OCI-LY3 (cell line): ENCODE measurements at regions not wholly inside any gene's neighbourhood (a gene's known extent, or its start where the extent isn't known, plus 50 kb on each side); places are given as distances from the start of the nearest gene placed in this dataset.

Experiments
- H2AFZ ChIP-seq: fragments of 200-600, 300-600 bp; shearing (Covaris generic); 2 replicates; pipeline ENCODE4 v1.6.0; 2014; ENCODE audit warnings: antibody characterized with exemption, low read depth, low read length
- H3K27ac ChIP-seq: fragments of 200-600, 300-600 bp; sonication (generic); 2 replicates; pipeline ENCODE4 v1.5.1; 2014; ENCODE audit warnings: mild to moderate bottlenecking, low read length, moderate library complexity, mixed read lengths
- H3K27me3 ChIP-seq: fragments of 200-600, 300-600 bp; sonication (generic); 2 replicates; pipeline ENCODE4 v1.6.1; 2014; ENCODE audit warnings: low read depth, low read length, mixed read lengths
- H3K36me3 ChIP-seq: fragments of 200-600, 300-600 bp; sonication (generic); replicated peaks from 2 replicates; pipeline ENCODE3; 2014; ENCODE audit warnings: low read depth, low read length, mixed read lengths
- H3K4me1 ChIP-seq: fragments of 300-600, 200-600 bp; sonication (generic); 2 replicates; pipeline ENCODE4 v1.6.1; 2014; ENCODE audit warnings: low read length, mixed read lengths
- H3K4me2 ChIP-seq: fragments of 200-600, 300-600 bp; sonication (generic); 2 replicates; pipeline ENCODE4 v1.6.1; 2014; ENCODE audit warnings: low read length, mixed read lengths
- H3K4me3 ChIP-seq: fragments of 300-600, 200-600 bp; sonication (generic); 2 replicates; pipeline ENCODE4 v1.5.1; 2014; ENCODE audit warnings: antibody characterized with exemption, mild to moderate bottlenecking, low read length, moderate library complexity
- H3K79me2 ChIP-seq: fragments of 300-600, 200-600 bp; shearing (Covaris generic); 2 replicates; pipeline ENCODE4 v1.6.1; 2014; ENCODE audit warnings: mild to moderate bottlenecking, low read length, mixed read lengths
- H3K9ac ChIP-seq: fragments of 300-600, 200-600 bp; shearing (Covaris generic); 2 replicates; pipeline ENCODE4 v1.6.0; 2014; ENCODE audit warnings: mild to moderate bottlenecking, low read length, moderate library complexity
- H3K9me3 ChIP-seq: fragments of 200-600, 300-600 bp; shearing (Covaris generic); 2 replicates; pipeline ENCODE4 v1.6.1; 2014; ENCODE audit warnings: low read length, mixed read lengths; ENCODE audit not compliant: insufficient read depth
- H4K20me1 ChIP-seq: fragments of 200-600, 300-600 bp; sonication (generic); 2 replicates; pipeline ENCODE4 v1.6.1; 2016; ENCODE audit warnings: low read length, mixed read lengths; ENCODE audit not compliant: insufficient read depth
- CTCF ChIP-seq: fragments of 200-600, 300-600 bp; sonication (generic); IDR thresholded peaks from 2 replicates; pipeline ENCODE4 v1.5.1; 2014; ENCODE audit warnings: antibody characterized with exemption, low read length, low read depth
- EZH2phosphoT487 ChIP-seq: fragments of 200-600 bp; shearing (Covaris generic); IDR thresholded peaks from 2 replicates; pipeline ENCODE4 v1.6.1; 2018; ENCODE audit warnings: antibody characterized with exemption, mixed run types, low read depth

- H2AFZ ChIP-seq: no peak overlapping the region
- no peak overlapping the region for H3K27ac ChIP-seq
- H3K79me2 ChIP-seq: no peaks in the 10 kb centered on the region
- H3K36me3 ChIP-seq: no peaks in the 10 kb centered on the region
- no peaks in the 10 kb centered on the region for H3K9me3 ChIP-seq
- H3K4me1 ChIP-seq: no peaks in the 10 kb centered on the region
- H3K4me2 ChIP-seq: no peak overlapping the region
- H3K9ac ChIP-seq: no peak overlapping the region
- H3K27me3 ChIP-seq: no peaks in the 10 kb centered on the region
- no peaks in the 10 kb centered on the region for H4K20me1 ChIP-seq
- H3K4me3 ChIP-seq: no peak overlapping the region
- no peak for TF ChIP-seq CTCF
Measured at GRCh38 chr5:36494028-36494427, 112.4 kb upstream of the SLC1A3 start.

- no peaks in the 10 kb centered on the region for H3K27me3 ChIP-seq
- H3K9ac ChIP-seq: no peak overlapping the region
- no peaks in the 10 kb centered on the region for H3K79me2 ChIP-seq
- TF ChIP-seq CTCF (no peak), EZH2phosphoT487 (no peak)
- no peak overlapping the region for H3K4me2 ChIP-seq
- H3K36me3 ChIP-seq: no peaks in the 10 kb centered on the region
- H3K9me3 ChIP-seq: no peaks in the 10 kb centered on the region
- H2AFZ ChIP-seq: no peak overlapping the region
- H4K20me1 ChIP-seq: no peaks in the 10 kb centered on the region
- no peak overlapping the region for H3K27ac ChIP-seq
- no peaks in the 10 kb centered on the region for H3K4me1 ChIP-seq
- H3K4me3 ChIP-seq: no peak overlapping the region
Measured at GRCh38 chr5:36494841-36495601, 111.4 kb upstream of the SLC1A3 start.

- Histone ChIP-seq H3K9ac (no peak overlapping the region), H3K9me3 (no peaks in the 10 kb centered on the region), H3K4me3 (no peak overlapping the region), H3K4me1 (no peaks in the 10 kb centered on the region), H4K20me1 (no peaks in the 10 kb centered on the region), H3K36me3 (no peaks in the 10 kb centered on the region), H3K79me2 (no peaks in the 10 kb centered on the region), H3K27me3 (no peaks in the 10 kb centered on the region), H2AFZ (no peak overlapping the region), H3K27ac (no peak overlapping the region), H3K4me2 (no peak overlapping the region)
- TF ChIP-seq EZH2phosphoT487: no peak
Measured at GRCh38 chr5:36495611-36496010, 110.8 kb upstream of the SLC1A3 start.

- no peaks in the 10 kb centered on the region for H3K9me3 ChIP-seq
- H3K4me2 ChIP-seq: no peak overlapping the region
- no peak overlapping the region for H3K27ac ChIP-seq
- TF ChIP-seq EZH2phosphoT487 (no peak), CTCF (no peak)
- no peak overlapping the region for H3K9ac ChIP-seq
- no peaks in the 10 kb centered on the region for H3K79me2 ChIP-seq
- no peaks in the 10 kb centered on the region for H3K4me1 ChIP-seq
- H3K4me3 ChIP-seq: no peak overlapping the region
- no peak overlapping the region for H2AFZ ChIP-seq
- no peaks in the 10 kb centered on the region for H4K20me1 ChIP-seq
- no peaks in the 10 kb centered on the region for H3K27me3 ChIP-seq
- H3K36me3 ChIP-seq: no peaks in the 10 kb centered on the region
Measured at GRCh38 chr5:36496471-36496870, 109.9 kb upstream of the SLC1A3 start.
